Lung (tissue), 11 donors: ENCODE measurements at regions not wholly inside any gene's neighbourhood (a gene's known extent, or its start where the extent isn't known, plus 50 kb on each side); places are given as distances from the start of the nearest gene placed in this dataset.

ENCODE experiments used
- ATAC-seq: fragments of 200-7000 bp; cut with Tn5 transposase; one replicate; pipeline ENCODE4 v1.9.1; 2020; ENCODE audit warnings: moderate number of reproducible peaks; ENCODE audit not compliant: insufficient read depth, low FRiP score
- DNase-seq, 3 donors: peaks; one replicate each; pipeline ENCODE4 v3.0.0-alpha.2; 2013 to 2017
- H3K27ac ChIP-seq, 2 donors: one replicate each; pipeline ENCODE4 v1.5.1; 2013; ENCODE audit warnings: mild to moderate bottlenecking in 2 of 2, moderate library complexity in 2 of 2, control low read depth in 1 of 2, inconsistent platforms in 1 of 2, low read depth in 1 of 2, low read length in 1 of 2
- H3K27me3 ChIP-seq, 3 donors: one replicate each; pipeline ENCODE4 v1.5.1; 2013; ENCODE audit warnings: low read length in 2 of 3; ENCODE audit not compliant: control insufficient read depth in 3 of 3, insufficient read depth in 3 of 3
- H3K36me3 ChIP-seq, 4 donors: one replicate each; pipeline ENCODE4 v1.5.1; 2013; ENCODE audit warnings: low read length in 4 of 4, mild to moderate bottlenecking in 1 of 4, moderate library complexity in 1 of 4; ENCODE audit not compliant: control insufficient read depth in 4 of 4, insufficient read depth in 4 of 4
- H3K4me1 ChIP-seq, 5 donors: one replicate each; pipeline ENCODE4 v1.5.1; 2013; ENCODE audit warnings: low read length in 5 of 5, mild to moderate bottlenecking in 2 of 5, moderate library complexity in 1 of 5; ENCODE audit not compliant: control insufficient read depth in 5 of 5, insufficient read depth in 5 of 5
- H3K4me3 ChIP-seq: one replicate; pipeline ENCODE4 v1.5.1; 2013; ENCODE audit warnings: mild to moderate bottlenecking, control low read depth, moderate library complexity
- H3K9ac ChIP-seq, 2 donors: one replicate each; pipeline ENCODE4 v1.5.1; 2013; ENCODE audit warnings: low read length in 2 of 2, control low read depth in 1 of 2; ENCODE audit not compliant: insufficient read depth in 1 of 2
- H3K9me3 ChIP-seq, 4 donors: one replicate each; pipeline ENCODE4 v1.5.1; 2013; ENCODE audit warnings: low read length in 3 of 4, mild to moderate bottlenecking in 1 of 4, moderate library complexity in 1 of 4; ENCODE audit not compliant: control insufficient read depth in 4 of 4, insufficient read depth in 3 of 4
- WGBS, 2 donors: extraction: QIAGEN DNeasy Blood & Tissue Kit; methylation state at CpG; one replicate each; pipeline ENCODE4 v1.1.7; 2013; 5-methylcytosine and 5-hydroxymethylcytosine counted together
- TF ChIP-seq, protein P1 (sequence below): IDR thresholded peaks from 2 replicates; pipeline ENCODE4 v1.5.1; 2012; ENCODE audit warnings: mild to moderate bottlenecking; ENCODE audit errors: control extremely low read depth, extremely low read depth
- donor health status: control.
- donor health status: control.
- donor health status: Bipolar disorder and iron deficiency.
- donor health status: healthy.
- donor health status: DM: yes; HTN: yes; CAD: no.

DNA sequence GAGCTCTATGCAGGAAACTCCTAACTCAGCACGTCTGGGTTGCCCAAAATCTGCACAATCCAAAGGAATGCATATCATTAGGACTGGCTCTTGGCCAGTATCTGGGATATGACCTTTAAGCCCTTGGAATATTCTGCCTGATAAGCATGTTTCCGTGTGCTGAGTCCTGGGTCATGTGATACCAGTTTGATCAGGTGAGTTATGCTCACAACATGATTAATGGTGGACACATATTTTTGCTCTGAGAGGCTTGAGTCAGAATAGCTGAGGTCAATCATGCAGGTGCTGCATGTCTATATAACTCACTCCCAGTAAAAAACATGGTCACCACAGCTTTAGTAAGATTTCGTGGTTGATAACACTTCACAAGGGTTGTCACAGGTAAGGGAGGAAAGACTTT is 408.8 kb downstream of the YTHDC2 start:
- TF ChIP-seq, protein P1, sequence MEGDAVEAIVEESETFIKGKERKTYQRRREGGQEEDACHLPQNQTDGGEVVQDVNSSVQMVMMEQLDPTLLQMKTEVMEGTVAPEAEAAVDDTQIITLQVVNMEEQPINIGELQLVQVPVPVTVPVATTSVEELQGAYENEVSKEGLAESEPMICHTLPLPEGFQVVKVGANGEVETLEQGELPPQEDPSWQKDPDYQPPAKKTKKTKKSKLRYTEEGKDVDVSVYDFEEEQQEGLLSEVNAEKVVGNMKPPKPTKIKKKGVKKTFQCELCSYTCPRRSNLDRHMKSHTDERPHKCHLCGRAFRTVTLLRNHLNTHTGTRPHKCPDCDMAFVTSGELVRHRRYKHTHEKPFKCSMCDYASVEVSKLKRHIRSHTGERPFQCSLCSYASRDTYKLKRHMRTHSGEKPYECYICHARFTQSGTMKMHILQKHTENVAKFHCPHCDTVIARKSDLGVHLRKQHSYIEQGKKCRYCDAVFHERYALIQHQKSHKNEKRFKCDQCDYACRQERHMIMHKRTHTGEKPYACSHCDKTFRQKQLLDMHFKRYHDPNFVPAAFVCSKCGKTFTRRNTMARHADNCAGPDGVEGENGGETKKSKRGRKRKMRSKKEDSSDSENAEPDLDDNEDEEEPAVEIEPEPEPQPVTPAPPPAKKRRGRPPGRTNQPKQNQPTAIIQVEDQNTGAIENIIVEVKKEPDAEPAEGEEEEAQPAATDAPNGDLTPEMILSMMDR = no peak
- H3K9me3 ChIP-seq = peaks cover 0 to 2% (median 0%) of the 10 kb centered on the region in 4 donors
- no peaks in the 10 kb centered on the region for H3K4me1 ChIP-seq
- DNase-seq (no peak), ATAC-seq (no peak)
- H3K27ac ChIP-seq = no peak overlapping the region
- WGBS, 2 donors = 39 to 73% methylated on average over 3 of the region's 3 CpGs
- H3K9ac ChIP-seq = no peak overlapping the region
- no peak overlapping the region for H3K4me3 ChIP-seq
- H3K27me3 ChIP-seq = no peaks in the 10 kb centered on the region
- H3K36me3 ChIP-seq = no peaks in the 10 kb centered on the region

DNA sequence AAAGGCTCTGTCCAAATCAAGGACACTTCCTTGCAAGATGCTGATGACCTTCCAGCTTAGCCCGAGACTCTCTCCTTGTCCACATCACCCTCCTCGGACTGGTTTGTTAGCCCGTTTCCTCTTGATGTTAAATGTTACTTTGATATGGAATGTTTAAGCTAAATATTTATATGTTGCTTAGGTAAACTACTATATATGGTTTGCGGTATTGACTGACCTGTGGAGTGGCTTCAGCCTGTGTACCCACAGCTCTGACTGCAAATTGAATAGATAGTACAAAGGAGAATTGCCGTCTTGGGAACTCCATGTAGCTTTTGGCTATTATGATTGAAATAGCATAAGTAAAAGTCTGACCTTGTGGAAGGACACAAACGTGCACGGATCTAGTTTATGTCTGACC is 422.0 kb downstream of the YTHDC2 start:
- WGBS, 2 donors = 74 to 76% methylated on average over 7 of the region's 7 CpGs
- H3K27me3 ChIP-seq = no peaks in the 10 kb centered on the region

DNA sequence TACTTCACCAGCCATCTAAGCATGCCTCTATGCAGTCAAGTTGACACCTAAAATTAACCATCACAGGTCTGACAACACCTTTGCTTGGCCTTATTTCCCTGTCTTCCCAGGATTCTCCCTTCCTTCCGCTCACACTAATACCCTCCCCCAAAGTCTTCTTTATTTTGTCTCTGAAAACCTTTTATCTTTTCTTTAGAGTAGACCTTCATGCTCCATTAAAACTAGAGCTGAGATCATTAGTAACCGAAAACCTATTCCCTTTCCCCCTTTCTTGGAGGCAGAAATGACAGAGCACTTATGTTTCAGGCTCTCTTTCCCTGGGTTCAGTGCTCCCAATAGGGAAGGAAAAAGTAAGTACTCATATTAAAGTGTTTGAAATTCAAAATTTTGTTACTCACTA is 423.8 kb downstream of the YTHDC2 start:
- Histone ChIP-seq H3K9ac (no peak overlapping the region), H3K4me1 (no peaks in the 10 kb centered on the region), H3K9me3 (no peaks in the 10 kb centered on the region), H3K4me3 (no peak overlapping the region), H3K36me3 (no peaks in the 10 kb centered on the region), H3K27me3 (no peaks in the 10 kb centered on the region), H3K27ac (no peak overlapping the region)
- no peak for DNase-seq
- TF ChIP-seq, protein P1 = no peak
- no peak for ATAC-seq
- 93 to 96% methylated on average over 2 of the region's 2 CpGs for WGBS, 2 donors

More for the DNA sequence above, 422.0 kb downstream of the YTHDC2 start:
- Histone ChIP-seq H3K36me3 (no peaks in the 10 kb centered on the region), H3K4me3 (no peak overlapping the region), H3K27ac (no peak overlapping the region), H3K9me3 (no peaks in the 10 kb centered on the region), H3K4me1 (no peaks in the 10 kb centered on the region), H3K9ac (no peak overlapping the region)
- TF ChIP-seq, protein P1 = no peak
- DNase-seq = no peak
- no peak for ATAC-seq

DNA sequence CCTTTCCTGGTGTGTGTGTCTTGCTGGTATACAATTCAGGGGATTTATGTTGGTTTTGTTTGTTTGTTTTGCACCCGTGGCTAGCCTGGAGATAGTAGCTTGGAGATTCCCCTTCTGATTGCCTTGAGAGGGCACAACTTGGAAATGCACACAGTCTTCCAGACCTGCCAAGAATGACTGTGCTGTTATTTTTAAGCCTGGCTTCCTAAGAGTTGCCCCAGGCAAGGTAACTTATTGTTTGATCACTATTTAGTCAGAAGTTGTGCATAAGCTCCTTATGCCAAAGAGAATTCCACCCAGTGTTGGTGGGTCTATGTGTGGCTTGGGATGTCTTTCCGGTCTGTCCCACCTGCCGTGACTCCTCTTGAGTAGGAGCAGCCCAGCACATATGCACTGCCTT is 421.9 kb upstream of the KCNN2 start:
- 62 to 69% methylated on average over 3 of the region's 3 CpGs for WGBS, 2 donors
- DNase-seq = no peak
- no peak overlapping the region for H3K4me3 ChIP-seq
- H3K4me1 ChIP-seq = no peaks in the 10 kb centered on the region
- TF ChIP-seq, protein P1 = no peak
- no peaks in the 10 kb centered on the region for H3K9me3 ChIP-seq
- H3K36me3 ChIP-seq = no peaks in the 10 kb centered on the region
- no peaks in the 10 kb centered on the region for H3K27me3 ChIP-seq
- no peak overlapping the region for H3K27ac ChIP-seq
- H3K9ac ChIP-seq = no peak overlapping the region
- ATAC-seq = no peak
